HCT116 (cell line): ENCODE measurements at regions not wholly inside any gene's neighbourhood (a gene's known extent, or its start where the extent isn't known, plus 50 kb on each side); places are given as distances from the start of the nearest gene placed in this dataset.

ENCODE experiments used
- CEBPB ChIP-seq: IDR thresholded peaks from 2 replicates; pipeline ENCODE4 v1.6.1; 2012; ENCODE audit warnings: low read depth
- ELF1 ChIP-seq: IDR thresholded peaks from 2 replicates; pipeline ENCODE4 v1.6.1; 2012; ENCODE audit warnings: low read depth, borderline replicate concordance
- EZH2phosphoT487 ChIP-seq: fragments of 200-600 bp; IDR thresholded peaks from 2 replicates; pipeline ENCODE4 v1.6.1; 2018; ENCODE audit warnings: antibody characterized with exemption, borderline replicate concordance
- FOSL1 ChIP-seq: IDR thresholded peaks from 2 replicates; pipeline ENCODE4 v1.6.1; 2012; ENCODE audit warnings: low read depth
- POLR2A ChIP-seq: IDR thresholded peaks from 2 replicates; pipeline ENCODE4 v1.7.0; 2011; ENCODE audit warnings: borderline replicate concordance; ENCODE audit not compliant: insufficient read depth, insufficient read length; ENCODE audit errors: extremely low read depth
- POLR2AphosphoS5 ChIP-seq: IDR thresholded peaks from 2 replicates; pipeline ENCODE4 v1.6.1; 2011; ENCODE audit warnings: mild to moderate bottlenecking, low read depth, low read length, moderate library complexity
- RAD21 ChIP-seq: IDR thresholded peaks from 2 replicates; pipeline ENCODE4 v1.6.1; 2012; ENCODE audit warnings: low read depth, mild to moderate bottlenecking
- YY1 ChIP-seq: IDR thresholded peaks from 2 replicates; pipeline ENCODE4 v1.6.1; 2011; ENCODE audit warnings: low read length, low read depth, moderate library complexity, mild to moderate bottlenecking; ENCODE audit not compliant: insufficient replicate concordance; ENCODE audit errors: extremely low read depth
- ZNF274 ChIP-seq: fragments of 200-500 bp; sonication (Bioruptor generic); IDR thresholded peaks from 2 replicates; pipeline ENCODE4 v1.6.1; 2014; ENCODE audit warnings: mild to moderate bottlenecking, low read depth, low read length, inconsistent platforms
- TF ChIP-seq, protein P1 (sequence below), 3 experiments: fragments of 200-600 bp in 1 of 3; sonication (generic) in 1 of 3; IDR thresholded peaks in 2 of 3; conservative IDR thresholded peaks in 1 of 3; 2 replicates each; pipeline ENCODE4 v1.5.1; 2012 to 2017; ENCODE audit warnings: low read depth in 2 of 3, low read length in 2 of 3, antibody characterized with exemption in 1 of 3, borderline replicate concordance in 1 of 3, control low read depth in 1 of 3, mild to moderate bottlenecking in 1 of 3, mixed read lengths in 1 of 3, mixed run types in 1 of 3, moderate library complexity in 1 of 3; ENCODE audit not compliant: insufficient read depth in 1 of 3
- TF ChIP-seq, protein P2 (sequence below): IDR thresholded peaks from 2 replicates; pipeline ENCODE4 v1.6.1; 2012
- TF ChIP-seq, protein P3 (sequence below): IDR thresholded peaks from 2 replicates; pipeline ENCODE4 v1.6.1; 2012; ENCODE audit warnings: low read depth

DNA sequence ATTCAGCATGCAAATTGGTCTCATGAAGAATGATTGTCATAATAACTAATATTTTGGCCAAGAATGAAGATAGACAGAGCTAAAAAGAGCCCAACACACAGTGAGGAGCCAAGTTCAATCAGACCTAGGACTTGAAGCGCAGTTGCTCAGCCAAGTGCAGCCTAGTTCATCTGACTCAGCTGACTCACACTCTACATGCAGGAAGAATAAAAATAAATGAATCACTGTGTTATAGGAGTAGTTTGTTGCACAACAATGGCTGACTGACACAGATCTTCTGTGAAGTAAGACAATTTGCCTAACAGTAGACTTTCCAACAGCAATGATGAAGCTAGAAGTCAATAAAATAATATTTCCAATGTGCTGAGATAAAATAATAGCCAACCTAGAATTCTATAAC is 261.5 kb downstream of the CEMIP2 start:
- TF ChIP-seq FOSL1 (no peak), CEBPB (no peak), POLR2A (no peak), YY1 (no peak), RAD21 (no peak), ZNF274 (no peak), POLR2AphosphoS5 (no peak), ELF1 (no peak), EZH2phosphoT487 (no peak)
- TF ChIP-seq, protein P1, sequence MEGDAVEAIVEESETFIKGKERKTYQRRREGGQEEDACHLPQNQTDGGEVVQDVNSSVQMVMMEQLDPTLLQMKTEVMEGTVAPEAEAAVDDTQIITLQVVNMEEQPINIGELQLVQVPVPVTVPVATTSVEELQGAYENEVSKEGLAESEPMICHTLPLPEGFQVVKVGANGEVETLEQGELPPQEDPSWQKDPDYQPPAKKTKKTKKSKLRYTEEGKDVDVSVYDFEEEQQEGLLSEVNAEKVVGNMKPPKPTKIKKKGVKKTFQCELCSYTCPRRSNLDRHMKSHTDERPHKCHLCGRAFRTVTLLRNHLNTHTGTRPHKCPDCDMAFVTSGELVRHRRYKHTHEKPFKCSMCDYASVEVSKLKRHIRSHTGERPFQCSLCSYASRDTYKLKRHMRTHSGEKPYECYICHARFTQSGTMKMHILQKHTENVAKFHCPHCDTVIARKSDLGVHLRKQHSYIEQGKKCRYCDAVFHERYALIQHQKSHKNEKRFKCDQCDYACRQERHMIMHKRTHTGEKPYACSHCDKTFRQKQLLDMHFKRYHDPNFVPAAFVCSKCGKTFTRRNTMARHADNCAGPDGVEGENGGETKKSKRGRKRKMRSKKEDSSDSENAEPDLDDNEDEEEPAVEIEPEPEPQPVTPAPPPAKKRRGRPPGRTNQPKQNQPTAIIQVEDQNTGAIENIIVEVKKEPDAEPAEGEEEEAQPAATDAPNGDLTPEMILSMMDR (IDR thresholded peaks at IDR 0.05 in 2 of 3, conservative IDR thresholded peaks at IDR 0.05 in 1 of 3; ENCODE audit: borderline replicate concordance in 1 of 3, insufficient read depth in 1 of 3, low read depth in 2 of 3, low read length in 2 of 3): no peak
- TF ChIP-seq, protein P2, sequence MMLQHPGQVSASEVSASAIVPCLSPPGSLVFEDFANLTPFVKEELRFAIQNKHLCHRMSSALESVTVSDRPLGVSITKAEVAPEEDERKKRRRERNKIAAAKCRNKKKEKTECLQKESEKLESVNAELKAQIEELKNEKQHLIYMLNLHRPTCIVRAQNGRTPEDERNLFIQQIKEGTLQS: no peak
- TF ChIP-seq, protein P3, sequence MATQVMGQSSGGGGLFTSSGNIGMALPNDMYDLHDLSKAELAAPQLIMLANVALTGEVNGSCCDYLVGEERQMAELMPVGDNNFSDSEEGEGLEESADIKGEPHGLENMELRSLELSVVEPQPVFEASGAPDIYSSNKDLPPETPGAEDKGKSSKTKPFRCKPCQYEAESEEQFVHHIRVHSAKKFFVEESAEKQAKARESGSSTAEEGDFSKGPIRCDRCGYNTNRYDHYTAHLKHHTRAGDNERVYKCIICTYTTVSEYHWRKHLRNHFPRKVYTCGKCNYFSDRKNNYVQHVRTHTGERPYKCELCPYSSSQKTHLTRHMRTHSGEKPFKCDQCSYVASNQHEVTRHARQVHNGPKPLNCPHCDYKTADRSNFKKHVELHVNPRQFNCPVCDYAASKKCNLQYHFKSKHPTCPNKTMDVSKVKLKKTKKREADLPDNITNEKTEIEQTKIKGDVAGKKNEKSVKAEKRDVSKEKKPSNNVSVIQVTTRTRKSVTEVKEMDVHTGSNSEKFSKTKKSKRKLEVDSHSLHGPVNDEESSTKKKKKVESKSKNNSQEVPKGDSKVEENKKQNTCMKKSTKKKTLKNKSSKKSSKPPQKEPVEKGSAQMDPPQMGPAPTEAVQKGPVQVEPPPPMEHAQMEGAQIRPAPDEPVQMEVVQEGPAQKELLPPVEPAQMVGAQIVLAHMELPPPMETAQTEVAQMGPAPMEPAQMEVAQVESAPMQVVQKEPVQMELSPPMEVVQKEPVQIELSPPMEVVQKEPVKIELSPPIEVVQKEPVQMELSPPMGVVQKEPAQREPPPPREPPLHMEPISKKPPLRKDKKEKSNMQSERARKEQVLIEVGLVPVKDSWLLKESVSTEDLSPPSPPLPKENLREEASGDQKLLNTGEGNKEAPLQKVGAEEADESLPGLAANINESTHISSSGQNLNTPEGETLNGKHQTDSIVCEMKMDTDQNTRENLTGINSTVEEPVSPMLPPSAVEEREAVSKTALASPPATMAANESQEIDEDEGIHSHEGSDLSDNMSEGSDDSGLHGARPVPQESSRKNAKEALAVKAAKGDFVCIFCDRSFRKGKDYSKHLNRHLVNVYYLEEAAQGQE: no peak
